HepG2 (cell line): ENCODE measurements at regions not wholly inside any gene's neighbourhood (a gene's known extent, or its start where the extent isn't known, plus 50 kb on each side); places are given as distances from the start of the nearest gene placed in this dataset.

ENCODE experiments used
- ELF1 ChIP-seq: sonication (generic); formaldehyde crosslinking; IDR thresholded peaks from 2 replicates; pipeline ENCODE4 v1.4.0; 2020; ENCODE audit warnings: missing genetic modification reagents
- FOXP1 ChIP-seq, 2 experiments: fragments of 450-650 bp in 1 of 2; IDR thresholded peaks; 2 replicates each; pipeline ENCODE4 v1.6.1; 2017 to 2018; ENCODE audit warnings: antibody characterized with exemption in 1 of 2
- GABPA ChIP-seq, 2 experiments: IDR thresholded peaks; 2 replicates each; pipeline ENCODE4 v1.6.1; 2011 to 2016; ENCODE audit warnings: low read depth in 2 of 2, low read length in 1 of 2, missing biosample characterization in 1 of 2, missing genetic modification characterization in 1 of 2
- IRF2 ChIP-seq: IDR thresholded peaks from 2 replicates; pipeline ENCODE4 v1.6.1; 2018; ENCODE audit warnings: missing genetic modification reagents, missing compliant biosample characterization
- NFATC3 ChIP-seq: sonication (generic); formaldehyde crosslinking; IDR thresholded peaks from 2 replicates; pipeline ENCODE4 v1.5.1; 2020; ENCODE audit warnings: mild to moderate bottlenecking, missing genetic modification reagents
- NFE2L2 ChIP-seq: fragments of 150-350 bp; IDR thresholded peaks from 2 replicates; pipeline ENCODE4 v1.6.1; 2014; ENCODE audit warnings: low read length
- PHF8 ChIP-seq: sonication (generic); formaldehyde crosslinking; IDR thresholded peaks from 2 replicates; pipeline ENCODE4 v1.5.0; 2020; ENCODE audit warnings: missing genetic modification reagents
- SIN3A ChIP-seq: IDR thresholded peaks from 2 replicates; pipeline ENCODE4 v1.6.1; 2011; ENCODE audit warnings: low read depth, mild to moderate bottlenecking, control low read depth, low read length, borderline replicate concordance
- ZNF367 ChIP-seq: sonication (generic); formaldehyde crosslinking; IDR thresholded peaks from 2 replicates; pipeline ENCODE4 v1.4.0; 2020; ENCODE audit warnings: missing genetic modification reagents, borderline replicate concordance
- ZNF557 ChIP-seq: sonication (generic); formaldehyde crosslinking; IDR thresholded peaks from 2 replicates; pipeline ENCODE4 v1.4.0; 2020; ENCODE audit warnings: missing genetic modification reagents
- TF ChIP-seq, protein P1 (sequence below): sonication (generic); formaldehyde crosslinking; conservative IDR thresholded peaks from 2 replicates; pipeline ENCODE4 v1.8.0; 2022; ENCODE audit warnings: mild to moderate bottlenecking, moderate library complexity, missing genetic modification reagents

DNA sequence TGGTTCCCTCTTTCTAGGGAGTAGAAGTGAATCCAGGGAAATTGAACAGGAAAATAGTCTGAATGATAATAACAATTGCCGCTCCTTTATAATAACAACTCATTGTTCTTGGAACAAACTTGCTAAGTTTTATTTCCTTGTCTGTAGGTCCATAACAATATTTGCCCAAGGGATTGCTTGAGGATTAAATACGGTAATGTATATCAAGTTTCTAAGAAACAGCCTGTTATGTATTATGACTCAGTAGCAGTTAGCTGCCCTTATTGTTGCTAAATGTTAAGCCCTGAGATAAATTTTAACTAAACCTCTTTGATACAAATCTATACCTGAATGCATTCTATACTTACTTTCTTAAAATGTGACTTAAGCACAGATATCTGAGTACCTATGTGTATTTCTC, 215.9 kb upstream of the AADAT start:
- TF ChIP-seq SIN3A (no peak), NFATC3 (CRISPR knock-in tag) (no peak), IRF2 (CRISPR knock-in tag) (no peak), GABPA (IDR thresholded peaks at IDR 0.05; ENCODE audit: low read depth, low read length) (no peak), GABPA (CRISPR knock-in tag; IDR thresholded peaks at IDR 0.05; ENCODE audit: low read depth) (no peak), ZNF367 (no peak), ELF1 (CRISPR knock-in tag) (no peak), NFE2L2 (no peak), FOXP1 (IDR thresholded peaks at IDR 0.05) (no peak), FOXP1 (CRISPR knock-in tag; IDR thresholded peaks at IDR 0.05) (no peak), ZNF557 (CRISPR knock-in tag) (no peak), PHF8 (CRISPR knock-in tag) (no peak)
- TF ChIP-seq, protein P1, sequence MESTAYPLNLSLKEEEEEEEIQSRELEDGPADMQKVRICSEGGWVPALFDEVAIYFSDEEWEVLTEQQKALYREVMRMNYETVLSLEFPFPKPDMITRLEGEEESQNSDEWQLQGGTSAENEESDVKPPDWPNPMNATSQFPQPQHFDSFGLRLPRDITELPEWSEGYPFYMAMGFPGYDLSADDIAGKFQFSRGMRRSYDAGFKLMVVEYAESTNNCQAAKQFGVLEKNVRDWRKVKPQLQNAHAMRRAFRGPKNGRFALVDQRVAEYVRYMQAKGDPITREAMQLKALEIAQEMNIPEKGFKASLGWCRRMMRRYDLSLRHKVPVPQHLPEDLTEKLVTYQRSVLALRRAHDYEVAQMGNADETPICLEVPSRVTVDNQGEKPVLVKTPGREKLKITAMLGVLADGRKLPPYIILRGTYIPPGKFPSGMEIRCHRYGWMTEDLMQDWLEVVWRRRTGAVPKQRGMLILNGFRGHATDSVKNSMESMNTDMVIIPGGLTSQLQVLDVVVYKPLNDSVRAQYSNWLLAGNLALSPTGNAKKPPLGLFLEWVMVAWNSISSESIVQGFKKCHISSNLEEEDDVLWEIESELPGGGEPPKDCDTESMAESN (CRISPR knock-in tag): no peak
